CD4-positive, alpha-beta T cell (primary cell): ENCODE measurements at regions not wholly inside any gene's neighbourhood (a gene's known extent, or its start where the extent isn't known, plus 50 kb on each side); places are given as distances from the start of the nearest gene placed in this dataset.
A peak's percentile ranks its signal among the peaks of the same experiment; 100 is the strongest.

Experiments
- ATAC-seq: fragments of 200-7000 bp; cut with Tn5 transposase; one replicate; pipeline ENCODE4 v1.10.0; 2022; ENCODE audit warnings: mild to moderate bottlenecking; ENCODE audit not compliant: poor library complexity
- CTCF ChIA-PET: fragments of 350-600 bp; sonication (Branson Sonifier 250); formaldehyde crosslinking; loops from one replicate; lab custom pipeline; 2021; ENCODE audit warnings: antibody characterized with exemption, inconsistent platforms; lab: Charles Lee
- POLR2A ChIA-PET: fragments of 350-600 bp; sonication (Branson Sonifier 250); formaldehyde crosslinking; loops from one replicate; lab custom pipeline; 2021; ENCODE audit warnings: antibody characterized with exemption, inconsistent platforms; lab: Charles Lee
- DNase-seq, 14 experiments: peaks; one replicate each; pipeline ENCODE4 v3.0.0-alpha.2; 2013 to 2020; ENCODE audit warnings: mixed read lengths in 2 of 14
- H3K27ac ChIP-seq, 2 donors: one replicate each; pipeline versions ENCODE4 v1.5.1 to v1.7.0; 2013; ENCODE audit warnings: low read length in 2 of 2, low read depth in 1 of 2, mild to moderate bottlenecking in 1 of 2
- H3K27me3 ChIP-seq, 2 experiments: 1 replicate in 1 of 2; 2 replicates in 1 of 2; pipeline versions ENCODE4 v1.6.1 to v1.7.0; 2013; ENCODE audit warnings: low read length in 2 of 2, control low read depth in 1 of 2, mild to moderate bottlenecking in 1 of 2, moderate library complexity in 1 of 2; ENCODE audit not compliant: insufficient read depth in 2 of 2, control insufficient read depth in 1 of 2
- H3K36me3 ChIP-seq: one replicate; pipeline ENCODE4 v1.6.1; 2013; ENCODE audit warnings: low read length, control low read depth; ENCODE audit not compliant: insufficient read depth
- H3K4me1 ChIP-seq: one replicate; pipeline ENCODE4 v1.6.1; 2013; ENCODE audit warnings: low read length, control low read depth; ENCODE audit not compliant: insufficient read depth
- H3K4me3 ChIP-seq: one replicate; pipeline ENCODE4 v1.5.1; 2013; ENCODE audit warnings: mild to moderate bottlenecking, low read length, moderate library complexity
- H3K9me3 ChIP-seq, 2 experiments: 1 replicate in 1 of 2; 2 replicates in 1 of 2; pipeline versions ENCODE4 v1.6.1 to v1.7.0; 2013; ENCODE audit warnings: low read length in 2 of 2, mild to moderate bottlenecking in 2 of 2, control low read depth in 1 of 2, moderate library complexity in 1 of 2; ENCODE audit not compliant: control insufficient read depth in 1 of 2, insufficient read depth in 1 of 2
- H3K27ac Mint-ChIP-seq: one replicate; pipeline ENCODE4 v1.8.0; 2020; ENCODE audit warnings: mixed read lengths
- H3K27me3 Mint-ChIP-seq: one replicate; pipeline ENCODE4 v1.8.0; 2021; ENCODE audit warnings: mixed read lengths
- H3K36me3 Mint-ChIP-seq: one replicate; pipeline ENCODE4 v1.8.0; 2021; ENCODE audit warnings: low read depth, mixed read lengths
- H3K4me1 Mint-ChIP-seq: one replicate; pipeline ENCODE4 v1.8.0; 2021; ENCODE audit warnings: low read depth, mixed read lengths
- H3K4me3 Mint-ChIP-seq: one replicate; pipeline ENCODE4 v1.8.0; 2020; ENCODE audit warnings: mild to moderate bottlenecking, mixed read lengths
- H3K9me3 Mint-ChIP-seq: one replicate; pipeline ENCODE4 v1.8.0; 2020; ENCODE audit warnings: mixed read lengths
- intact Hi-C, 2 experiments: fragments of 100-400 bp; cut with DNase I in 1 of 2; cut with micrococcal nuclease in 1 of 2; formaldehyde crosslinking; loops; one replicate each; pipeline versions ENCODE4 v1.15.1 to v1.9.0; 2023 to 2025; cut with DNase I, micrococcal nuclease
- TF ChIP-seq, protein P1 (sequence below): fragments of 200-600 bp; IDR thresholded peaks from one replicate; pipeline ENCODE4 v1.8.0; 2022; ENCODE audit warnings: antibody characterized with exemption, mild to moderate bottlenecking

DNA sequence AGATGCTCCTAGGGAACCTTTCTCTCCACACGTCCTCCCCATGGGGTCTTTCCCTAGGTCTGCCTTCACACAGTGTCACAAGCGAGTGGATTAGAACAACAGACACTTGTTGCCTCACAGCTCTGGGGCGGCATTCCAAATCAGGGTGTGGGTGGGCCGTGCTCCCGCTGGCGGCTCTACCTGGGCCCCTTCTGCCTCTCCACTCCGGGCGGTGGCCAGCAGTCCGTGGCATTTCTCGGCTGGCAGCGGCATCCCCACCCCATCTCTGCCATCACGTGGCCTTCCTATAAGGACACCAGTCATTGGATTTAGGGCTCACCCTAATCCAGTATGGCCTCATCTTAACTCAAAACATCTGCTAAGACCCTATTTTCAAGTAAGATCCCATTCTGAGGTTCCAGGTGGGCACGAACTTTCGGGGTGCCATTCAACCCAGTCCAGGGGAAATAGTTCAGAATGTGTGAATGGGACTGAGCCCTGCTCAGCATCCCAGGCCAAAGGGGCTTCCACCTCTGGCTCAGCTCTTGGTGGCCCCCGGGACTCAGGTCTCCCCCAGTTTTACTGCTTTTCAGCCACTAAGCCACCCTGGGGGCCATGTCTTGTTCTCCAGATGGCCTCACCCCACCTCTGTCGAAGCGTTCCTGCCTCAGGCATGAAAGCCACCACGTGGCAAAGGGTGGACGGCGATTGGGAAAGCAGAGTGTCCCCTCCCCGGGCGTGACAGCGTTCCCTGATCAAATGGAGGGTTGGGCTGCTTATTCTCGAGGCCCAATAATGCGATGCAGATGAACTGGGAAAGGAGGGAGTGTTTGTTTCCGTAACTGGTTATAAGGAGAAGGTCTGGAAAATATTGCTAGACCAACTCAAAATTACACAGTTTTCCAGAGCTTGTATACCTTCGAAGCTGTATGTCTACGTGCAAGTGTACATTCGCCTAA lies 350.0 kb downstream of the GLRX3 start:
- Histone ChIP-seq H3K4me3 (no peak overlapping the region), H3K27me3 (no peaks in the 10 kb centered on the region), H3K9me3 (peaks cover 0 to 34% of the 10 kb centered on the region in 2 experiments), H3K27ac (no peak overlapping the region), H3K4me1 (no peaks in the 10 kb centered on the region), H3K36me3 (no peaks in the 10 kb centered on the region)
- TF ChIP-seq, protein P1, sequence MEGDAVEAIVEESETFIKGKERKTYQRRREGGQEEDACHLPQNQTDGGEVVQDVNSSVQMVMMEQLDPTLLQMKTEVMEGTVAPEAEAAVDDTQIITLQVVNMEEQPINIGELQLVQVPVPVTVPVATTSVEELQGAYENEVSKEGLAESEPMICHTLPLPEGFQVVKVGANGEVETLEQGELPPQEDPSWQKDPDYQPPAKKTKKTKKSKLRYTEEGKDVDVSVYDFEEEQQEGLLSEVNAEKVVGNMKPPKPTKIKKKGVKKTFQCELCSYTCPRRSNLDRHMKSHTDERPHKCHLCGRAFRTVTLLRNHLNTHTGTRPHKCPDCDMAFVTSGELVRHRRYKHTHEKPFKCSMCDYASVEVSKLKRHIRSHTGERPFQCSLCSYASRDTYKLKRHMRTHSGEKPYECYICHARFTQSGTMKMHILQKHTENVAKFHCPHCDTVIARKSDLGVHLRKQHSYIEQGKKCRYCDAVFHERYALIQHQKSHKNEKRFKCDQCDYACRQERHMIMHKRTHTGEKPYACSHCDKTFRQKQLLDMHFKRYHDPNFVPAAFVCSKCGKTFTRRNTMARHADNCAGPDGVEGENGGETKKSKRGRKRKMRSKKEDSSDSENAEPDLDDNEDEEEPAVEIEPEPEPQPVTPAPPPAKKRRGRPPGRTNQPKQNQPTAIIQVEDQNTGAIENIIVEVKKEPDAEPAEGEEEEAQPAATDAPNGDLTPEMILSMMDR = no peak
- DNase-seq (peak in 1 of 14 experiments; percentile 22), ATAC-seq (no peak)
- Mint-ChIP-seq H3K4me1 (no peaks in the 10 kb centered on the region), H3K36me3 (no peaks in the 10 kb centered on the region), H3K27ac (no peak overlapping the region), H3K27me3 (no peaks in the 10 kb centered on the region), H3K9me3 (no peaks in the 10 kb centered on the region), H3K4me3 (no peak overlapping the region)
- ChIA-PET POLR2A (no interaction called here), CTCF (no interaction called here)
- intact Hi-C loops = no loop called here

DNA sequence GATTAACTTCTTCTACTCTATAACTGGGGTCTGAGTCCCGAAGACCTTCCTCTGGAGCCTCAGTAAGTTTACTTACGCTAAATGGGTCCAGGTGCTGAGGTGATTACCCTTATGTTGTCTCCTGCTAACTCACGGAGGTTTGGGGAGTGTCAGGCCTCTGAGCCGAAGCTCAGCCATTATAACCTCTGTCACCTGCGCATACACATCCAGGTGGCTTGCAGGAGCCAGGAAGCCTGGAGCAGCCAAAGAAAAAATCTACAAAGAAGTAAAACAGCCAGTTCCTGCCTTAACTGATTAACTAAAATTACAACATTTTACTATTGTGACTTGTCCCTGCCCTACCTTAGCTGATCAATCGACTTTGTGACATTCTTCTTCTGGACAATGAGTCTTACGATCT lies 350.7 kb downstream of the GLRX3 start:
- DNase-seq (no peak), ATAC-seq (no peak)
- Histone ChIP-seq H3K36me3 (no peaks in the 10 kb centered on the region), H3K4me3 (no peak overlapping the region), H3K27me3 (no peaks in the 10 kb centered on the region), H3K9me3 (peaks cover 0 to 32% of the 10 kb centered on the region in 2 experiments), H3K27ac (no peak overlapping the region), H3K4me1 (no peaks in the 10 kb centered on the region)
- CTCF ChIA-PET = no interaction called here
- Mint-ChIP-seq H3K9me3 (no peaks in the 10 kb centered on the region), H3K36me3 (no peaks in the 10 kb centered on the region), H3K4me1 (no peaks in the 10 kb centered on the region), H3K27ac (no peak overlapping the region), H3K27me3 (no peaks in the 10 kb centered on the region), H3K4me3 (no peak overlapping the region)
- POLR2A ChIA-PET = no interaction called here
- intact Hi-C loops = no loop called here
- TF ChIP-seq, protein P1 = no peak

DNA sequence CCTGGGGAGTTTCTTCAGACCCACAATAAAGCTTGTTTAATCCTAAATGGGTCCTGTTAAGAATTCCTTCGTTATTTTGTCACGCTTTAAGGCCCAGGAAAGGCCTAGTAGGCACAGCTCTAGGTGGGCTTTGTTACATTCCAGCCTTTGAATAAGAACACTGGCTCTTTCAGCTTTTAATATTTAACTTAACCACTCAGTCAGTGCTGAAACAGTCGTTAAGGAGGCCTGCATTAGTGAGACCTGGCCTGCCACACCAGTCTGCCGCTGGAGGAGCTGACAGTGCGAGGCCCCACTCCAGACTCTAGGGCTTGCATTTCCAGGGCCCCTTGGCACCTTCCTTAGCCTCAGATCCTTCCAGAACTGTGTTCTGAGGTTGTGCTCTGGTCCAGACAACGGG lies 351.4 kb downstream of the GLRX3 start:
- ChIA-PET POLR2A (no interaction called here), CTCF (no interaction called here)
- Histone ChIP-seq H3K27ac (no peak overlapping the region), H3K9me3 (peaks cover 0 to 34% of the 10 kb centered on the region in 2 experiments), H3K27me3 (no peaks in the 10 kb centered on the region), H3K36me3 (no peaks in the 10 kb centered on the region), H3K4me3 (no peak overlapping the region), H3K4me1 (no peaks in the 10 kb centered on the region)
- DNase-seq = no peak
- intact Hi-C loops = no loop called here
- H3K27me3 Mint-ChIP-seq = no peaks in the 10 kb centered on the region
- no peak overlapping the region for H3K27ac Mint-ChIP-seq
- ATAC-seq = no peak
- no peak overlapping the region for H3K4me3 Mint-ChIP-seq
- no peaks in the 10 kb centered on the region for H3K4me1 Mint-ChIP-seq
- H3K9me3 Mint-ChIP-seq = no peaks in the 10 kb centered on the region
- no peaks in the 10 kb centered on the region for H3K36me3 Mint-ChIP-seq
- TF ChIP-seq, protein P1 = no peak
